ENCODE measurements at regions not wholly inside any gene's neighbourhood (a gene's known extent, or its start where the extent isn't known, plus 50 kb on each side); places are given as distances from the start of the nearest gene placed in this dataset.

GRCh38 chr1:98453066-98453465 lies 208.5 kb upstream of the SNX7 start:
- TF ChIP-seq, protein P1, sequence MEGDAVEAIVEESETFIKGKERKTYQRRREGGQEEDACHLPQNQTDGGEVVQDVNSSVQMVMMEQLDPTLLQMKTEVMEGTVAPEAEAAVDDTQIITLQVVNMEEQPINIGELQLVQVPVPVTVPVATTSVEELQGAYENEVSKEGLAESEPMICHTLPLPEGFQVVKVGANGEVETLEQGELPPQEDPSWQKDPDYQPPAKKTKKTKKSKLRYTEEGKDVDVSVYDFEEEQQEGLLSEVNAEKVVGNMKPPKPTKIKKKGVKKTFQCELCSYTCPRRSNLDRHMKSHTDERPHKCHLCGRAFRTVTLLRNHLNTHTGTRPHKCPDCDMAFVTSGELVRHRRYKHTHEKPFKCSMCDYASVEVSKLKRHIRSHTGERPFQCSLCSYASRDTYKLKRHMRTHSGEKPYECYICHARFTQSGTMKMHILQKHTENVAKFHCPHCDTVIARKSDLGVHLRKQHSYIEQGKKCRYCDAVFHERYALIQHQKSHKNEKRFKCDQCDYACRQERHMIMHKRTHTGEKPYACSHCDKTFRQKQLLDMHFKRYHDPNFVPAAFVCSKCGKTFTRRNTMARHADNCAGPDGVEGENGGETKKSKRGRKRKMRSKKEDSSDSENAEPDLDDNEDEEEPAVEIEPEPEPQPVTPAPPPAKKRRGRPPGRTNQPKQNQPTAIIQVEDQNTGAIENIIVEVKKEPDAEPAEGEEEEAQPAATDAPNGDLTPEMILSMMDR (IDR thresholded peaks at IDR 0.05): no peak
- no peak for TF ChIP-seq POLR2A (IDR thresholded peaks at IDR 0.05)
